SU-DHL-6 (cell line): ENCODE measurements at regions not wholly inside any gene's neighbourhood (a gene's known extent, or its start where the extent isn't known, plus 50 kb on each side); places are given as distances from the start of the nearest gene placed in this dataset.

Experiments used
- H2AFZ ChIP-seq: fragments of 200-600 bp; sonication (generic); 2 replicates; pipeline ENCODE4 v1.6.1; 2014; ENCODE audit warnings: low read depth, mild to moderate bottlenecking, moderate library complexity, mixed read lengths, antibody characterized with exemption, low read length; ENCODE audit not compliant: severe bottlenecking
- H3F3A ChIP-seq: fragments of 200-600 bp; shearing (Covaris generic); 2 replicates; pipeline ENCODE4 v1.6.0; 2016; ENCODE audit warnings: antibody characterized with exemption, mild to moderate bottlenecking; ENCODE audit not compliant: insufficient read depth
- H3K27ac ChIP-seq: fragments of 200-600 bp; sonication (generic); 2 replicates; pipeline ENCODE4 v1.5.1; 2016; ENCODE audit warnings: low read depth, mild to moderate bottlenecking, low read length, moderate library complexity, mixed read lengths
- H3K27me3 ChIP-seq: fragments of 200-600 bp; sonication (generic), shearing (Covaris generic); 2 replicates; pipeline ENCODE4 v1.6.0; 2014; ENCODE audit warnings: mild to moderate bottlenecking, low read length
- H3K36me3 ChIP-seq: fragments of 200-600 bp; sonication (generic); 2 replicates; pipeline ENCODE4 v1.6.1; 2014; ENCODE audit warnings: mild to moderate bottlenecking, low read length, mixed read lengths
- H3K4me2 ChIP-seq: fragments of 300-600, 200-600 bp; shearing (Covaris generic), sonication (generic); 2 replicates; pipeline ENCODE4 v1.6.0; 2014; ENCODE audit warnings: low read length, low read depth, mild to moderate bottlenecking; ENCODE audit not compliant: poor library complexity, severe bottlenecking
- H3K4me3 ChIP-seq: fragments of 200-600 bp; sonication (generic); 2 replicates; pipeline ENCODE4 v1.5.1; 2014; ENCODE audit warnings: antibody characterized with exemption, low read length, mild to moderate bottlenecking, mixed read lengths; ENCODE audit not compliant: insufficient read depth, poor library complexity, severe bottlenecking
- H3K79me2 ChIP-seq: fragments of 200-600 bp; sonication (generic); 2 replicates; pipeline ENCODE4 v1.6.1; 2014; ENCODE audit warnings: mild to moderate bottlenecking, low read length, moderate library complexity; ENCODE audit not compliant: insufficient read depth
- H3K9ac ChIP-seq: fragments of 200-600 bp; sonication (generic); 2 replicates; pipeline ENCODE4 v1.7.0; 2014; ENCODE audit warnings: mild to moderate bottlenecking, low read length
- H3K9me2 ChIP-seq: fragments of 200-600 bp; sonication (generic); replicated peaks from 2 replicates; pipeline ENCODE4 v1.6.1; 2014; ENCODE audit warnings: low read length; ENCODE audit not compliant: insufficient read depth
- H3K9me3 ChIP-seq: fragments of 200-600 bp; sonication (generic); 2 replicates; pipeline ENCODE4 v1.6.1; 2014; ENCODE audit warnings: low read length, mixed read lengths; ENCODE audit not compliant: insufficient read depth
- H4K20me1 ChIP-seq: fragments of 200-600 bp; sonication (generic); 2 replicates; pipeline ENCODE4 v1.6.1; 2014; ENCODE audit warnings: low read depth, mild to moderate bottlenecking, antibody characterized with exemption, low read length, moderate library complexity, mixed read lengths
- EZH2phosphoT487 ChIP-seq: fragments of 200-600 bp; sonication (generic), shearing (Covaris generic); conservative IDR thresholded peaks from 2 replicates; pipeline ENCODE4 v1.6.1; 2018; ENCODE audit warnings: mild to moderate bottlenecking, antibody characterized with exemption, low read length, moderate library complexity, mixed read lengths
- TF ChIP-seq, protein P1 (sequence below): fragments of 200-600 bp; sonication (generic); IDR thresholded peaks from one replicate; pipeline ENCODE4 v1.5.1; 2017; ENCODE audit warnings: antibody characterized with exemption, mild to moderate bottlenecking, low read length, moderate library complexity; ENCODE audit not compliant: insufficient read depth, poor library complexity, severe bottlenecking

- Histone ChIP-seq H3K9me3 (no peaks in the 10 kb centered on the region), H3K27me3 (no peaks in the 10 kb centered on the region), H3K9ac (no peak overlapping the region), H3F3A (no peaks in the 10 kb centered on the region), H3K4me2 (no peak overlapping the region), H4K20me1 (no peaks in the 10 kb centered on the region), H3K79me2 (no peaks in the 10 kb centered on the region), H3K27ac (no peak overlapping the region), H3K9me2 (no peaks in the 10 kb centered on the region), H3K4me3 (no peak overlapping the region), H2AFZ (no peak overlapping the region), H3K36me3 (no peaks in the 10 kb centered on the region)
- no peak for TF ChIP-seq EZH2phosphoT487
- TF ChIP-seq, protein P1, sequence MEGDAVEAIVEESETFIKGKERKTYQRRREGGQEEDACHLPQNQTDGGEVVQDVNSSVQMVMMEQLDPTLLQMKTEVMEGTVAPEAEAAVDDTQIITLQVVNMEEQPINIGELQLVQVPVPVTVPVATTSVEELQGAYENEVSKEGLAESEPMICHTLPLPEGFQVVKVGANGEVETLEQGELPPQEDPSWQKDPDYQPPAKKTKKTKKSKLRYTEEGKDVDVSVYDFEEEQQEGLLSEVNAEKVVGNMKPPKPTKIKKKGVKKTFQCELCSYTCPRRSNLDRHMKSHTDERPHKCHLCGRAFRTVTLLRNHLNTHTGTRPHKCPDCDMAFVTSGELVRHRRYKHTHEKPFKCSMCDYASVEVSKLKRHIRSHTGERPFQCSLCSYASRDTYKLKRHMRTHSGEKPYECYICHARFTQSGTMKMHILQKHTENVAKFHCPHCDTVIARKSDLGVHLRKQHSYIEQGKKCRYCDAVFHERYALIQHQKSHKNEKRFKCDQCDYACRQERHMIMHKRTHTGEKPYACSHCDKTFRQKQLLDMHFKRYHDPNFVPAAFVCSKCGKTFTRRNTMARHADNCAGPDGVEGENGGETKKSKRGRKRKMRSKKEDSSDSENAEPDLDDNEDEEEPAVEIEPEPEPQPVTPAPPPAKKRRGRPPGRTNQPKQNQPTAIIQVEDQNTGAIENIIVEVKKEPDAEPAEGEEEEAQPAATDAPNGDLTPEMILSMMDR: no peak
These were observed 142.8 kb upstream of the ROBO2 start for GRCh38 chr3:76897076-76897475.

GRCh38 chr3:76900596-76900995, 139.3 kb upstream of the ROBO2 start:
- Histone ChIP-seq H3K4me2 (no peak overlapping the region), H3K79me2 (no peaks in the 10 kb centered on the region), H3F3A (no peaks in the 10 kb centered on the region), H3K27ac (no peak overlapping the region), H3K9me2 (no peaks in the 10 kb centered on the region), H3K9ac (no peak overlapping the region), H4K20me1 (no peaks in the 10 kb centered on the region), H3K27me3 (no peaks in the 10 kb centered on the region), H2AFZ (no peak overlapping the region), H3K36me3 (no peaks in the 10 kb centered on the region), H3K9me3 (no peaks in the 10 kb centered on the region), H3K4me3 (no peak overlapping the region)
- TF ChIP-seq, protein P1: no peak
- TF ChIP-seq EZH2phosphoT487: no peak

DNA sequence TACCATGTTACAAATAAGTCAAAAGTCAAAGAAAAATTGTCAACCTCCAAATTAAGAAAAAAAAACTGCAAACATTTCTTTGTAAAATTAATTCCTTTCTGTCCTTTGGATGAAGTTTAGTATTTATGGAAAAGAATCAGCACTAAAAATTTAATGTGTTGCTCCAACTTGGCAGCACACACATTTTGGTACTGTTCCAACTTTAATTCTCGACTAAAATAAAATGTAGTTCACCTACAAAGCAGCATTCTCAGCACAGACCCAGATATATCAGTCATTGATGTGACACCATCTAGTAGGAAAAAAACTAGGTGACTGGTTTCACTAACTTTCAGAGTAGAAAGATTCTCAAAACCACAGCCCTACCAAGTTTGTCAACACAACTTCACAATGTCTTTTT, 131.7 kb upstream of the ROBO2 start:
- Histone ChIP-seq H3K27me3 (no peaks in the 10 kb centered on the region), H3K79me2 (no peaks in the 10 kb centered on the region), H4K20me1 (no peaks in the 10 kb centered on the region), H3K9ac (no peak overlapping the region), H3F3A (no peaks in the 10 kb centered on the region), H3K36me3 (no peaks in the 10 kb centered on the region), H3K4me2 (no peak overlapping the region), H3K9me3 (no peaks in the 10 kb centered on the region), H3K27ac (no peak overlapping the region), H3K4me3 (no peak overlapping the region), H3K9me2 (no peaks in the 10 kb centered on the region), H2AFZ (no peak overlapping the region)
- TF ChIP-seq, protein P1: no peak
- TF ChIP-seq EZH2phosphoT487: no peak
